Fibroblast of skin of left biceps (primary cell): ENCODE measurements at regions not wholly inside any gene's neighbourhood (a gene's known extent, or its start where the extent isn't known, plus 50 kb on each side); places are given as distances from the start of the nearest gene placed in this dataset.

Experiments
- DNase-seq, 2 experiments: peaks; one replicate each; pipeline ENCODE4 v3.0.0-alpha.2; 2013; ENCODE audit warnings: low read depth in 2 of 2

DNA sequence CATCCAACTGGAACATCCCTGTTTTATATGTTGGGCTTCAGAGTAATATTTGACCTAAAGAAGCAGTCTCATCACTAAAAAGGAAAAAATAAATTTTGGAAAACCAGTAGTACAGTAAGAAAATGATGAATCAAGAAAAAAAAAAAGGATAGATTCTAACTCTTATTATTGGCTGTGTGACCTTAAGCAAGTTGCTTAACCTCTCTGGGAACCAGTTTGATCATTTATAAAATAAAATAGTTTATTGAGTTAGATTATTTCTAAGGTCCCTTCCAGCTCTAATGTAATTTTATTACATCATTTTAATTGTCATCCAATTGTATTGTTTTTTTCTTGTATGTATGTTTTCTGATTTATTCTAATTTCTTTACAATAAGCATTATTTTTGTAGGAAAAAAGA is 127.0 kb downstream of the PRELID2 start:
- DNase-seq: no peak

DNA sequence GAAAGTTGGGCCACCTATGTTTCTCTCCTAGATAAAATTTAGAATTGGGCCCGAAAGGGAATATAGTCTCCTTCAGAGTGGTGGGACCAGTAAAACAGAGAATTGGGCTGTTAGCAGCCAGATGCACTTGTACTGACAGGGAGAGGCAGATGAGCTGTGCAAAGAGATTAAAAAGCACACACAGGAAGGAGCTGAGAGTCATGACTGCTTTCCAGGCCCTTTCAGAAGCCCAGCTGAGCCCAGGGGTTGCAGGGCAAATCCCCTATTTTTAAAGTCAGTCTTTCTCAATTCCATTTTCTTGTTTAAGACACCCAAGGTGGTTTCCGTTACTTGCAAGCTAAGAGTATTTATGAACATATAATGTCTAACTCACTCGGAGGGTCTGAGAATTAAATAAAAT is 130.4 kb downstream of the PRELID2 start:
- no peak for DNase-seq

DNA sequence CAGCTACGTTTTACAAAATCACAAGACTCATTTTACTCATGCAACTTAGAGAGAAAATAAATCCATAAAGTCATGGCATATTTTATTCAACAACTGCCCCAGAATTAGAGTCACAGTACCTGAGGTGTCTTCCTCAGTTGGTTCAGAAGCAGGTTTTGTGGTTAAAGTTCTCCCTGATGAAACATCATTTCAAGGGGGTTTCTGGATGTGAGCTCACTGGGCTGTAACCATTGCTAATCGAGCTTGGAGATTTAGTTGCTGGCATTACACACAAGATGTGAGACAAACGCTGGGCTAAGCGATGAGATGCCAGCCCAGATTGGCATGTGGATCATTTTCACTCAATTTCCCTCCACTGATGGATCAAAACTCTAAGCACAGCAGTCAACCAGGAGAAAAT is 131.3 kb downstream of the PRELID2 start:
- DNase-seq: no peak

DNA sequence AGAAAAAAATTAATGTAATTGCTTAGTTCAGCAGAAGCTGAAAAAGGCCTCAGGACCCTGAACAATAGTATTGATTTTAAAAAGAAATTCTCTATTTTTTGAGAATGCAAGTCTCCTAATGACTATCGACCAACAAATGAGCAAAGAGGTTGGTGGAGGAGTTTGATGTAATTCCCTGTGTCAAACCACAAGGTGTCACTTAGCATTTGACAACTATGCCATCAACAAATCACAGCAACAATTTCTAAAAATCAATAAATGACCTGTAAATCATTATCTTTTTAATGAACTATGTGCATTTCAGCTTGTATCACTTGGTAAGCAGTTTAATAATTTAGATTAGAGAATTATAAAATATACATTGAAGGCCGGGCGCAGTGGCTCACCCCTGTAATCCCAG is 133.7 kb downstream of the PRELID2 start:
- no peak for DNase-seq

DNA sequence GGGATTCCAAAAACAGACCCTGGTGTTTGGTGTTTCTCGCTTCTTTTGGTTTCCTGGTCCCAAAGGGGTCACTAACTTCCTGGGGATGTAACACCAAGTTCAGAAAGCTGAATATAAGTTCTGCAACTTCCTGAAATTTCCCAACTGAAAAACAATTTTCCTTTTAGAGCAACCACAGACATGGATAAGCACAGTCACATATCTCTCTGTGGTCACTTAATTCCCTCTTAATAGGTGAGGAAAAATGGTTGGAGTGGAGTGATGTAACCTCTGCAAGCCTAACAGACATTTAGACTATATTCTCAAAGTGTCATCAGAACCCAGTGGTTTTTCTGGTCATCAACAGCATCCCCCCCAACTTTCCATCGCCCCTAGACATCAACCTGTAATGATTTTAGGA is 135.3 kb downstream of the PRELID2 start:
- DNase-seq: no peak

DNA sequence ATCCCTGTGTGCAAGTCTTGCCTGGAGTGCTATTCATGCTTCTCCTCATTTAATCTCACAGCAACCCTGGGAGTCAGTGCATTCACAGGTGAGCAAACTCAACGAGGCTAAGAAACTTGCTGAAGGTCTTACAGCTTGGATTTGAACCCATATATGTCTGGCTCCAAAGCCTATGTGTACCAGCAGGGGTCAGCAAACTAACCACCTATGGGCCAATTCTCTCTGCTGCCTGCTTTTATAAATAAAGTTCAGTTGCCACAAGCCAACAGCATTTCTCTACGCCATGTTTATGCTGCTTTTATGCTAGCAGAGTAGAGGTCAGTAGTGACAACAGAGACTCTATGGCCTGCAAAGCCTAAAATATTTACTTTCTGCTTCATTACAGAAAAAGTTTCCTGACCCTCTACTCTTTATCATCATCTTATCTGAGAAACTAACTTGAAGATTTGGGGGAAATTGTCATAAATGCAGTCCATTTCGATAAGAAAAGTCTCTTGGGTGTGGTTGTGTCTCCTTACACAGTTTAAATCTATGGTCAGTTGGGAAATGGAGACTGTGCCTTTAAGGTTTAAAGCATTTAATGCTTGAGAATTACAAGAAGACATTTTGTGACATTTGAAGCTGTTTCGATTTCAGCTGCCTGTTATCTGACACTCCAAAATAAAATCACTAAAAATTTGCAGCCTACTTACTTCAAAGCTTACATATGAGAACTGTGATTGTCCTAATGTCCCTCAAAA is 137.7 kb downstream of the PRELID2 start:
- DNase-seq: peak; percentile 5 to 6

DNA sequence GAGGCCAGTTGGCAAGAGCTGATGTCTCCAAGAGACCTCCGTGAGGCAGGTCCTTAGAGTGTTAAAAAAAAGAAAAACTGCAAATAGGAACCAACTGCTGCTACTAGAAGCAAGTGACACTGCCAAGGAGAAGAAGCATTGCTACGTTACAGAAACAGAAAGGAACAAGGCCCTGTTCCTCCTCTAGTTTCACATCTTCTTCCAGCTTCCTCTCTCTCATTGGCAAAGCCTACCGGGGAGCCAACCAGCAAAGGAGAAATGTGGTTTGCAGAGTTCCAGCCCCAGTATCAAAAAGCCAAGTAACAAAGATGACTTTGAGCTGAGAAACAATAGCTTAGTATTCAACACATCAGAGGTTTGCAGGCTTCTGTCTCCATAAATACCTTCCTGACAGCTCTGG is 145.9 kb downstream of the PRELID2 start:
- no peak for DNase-seq

DNA sequence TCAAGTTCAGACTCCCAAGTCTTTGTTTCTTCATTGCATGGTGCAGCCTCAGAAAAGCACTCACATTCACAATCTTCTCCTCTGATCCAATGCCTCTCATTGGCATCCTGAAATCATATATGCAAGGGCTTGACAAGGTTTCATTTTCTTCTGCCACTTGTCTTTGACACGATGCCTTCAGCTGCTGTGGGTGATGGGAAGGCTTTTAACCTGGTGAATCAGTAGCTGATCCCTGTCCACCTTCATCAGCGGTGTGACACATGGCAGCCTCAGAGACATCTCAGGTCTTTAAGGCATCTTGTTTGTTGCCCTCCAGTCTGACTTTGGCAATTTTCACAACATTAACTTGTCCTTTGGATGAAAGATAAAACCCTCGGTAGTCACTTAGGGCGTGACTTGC is 147.2 kb downstream of the PRELID2 start:
- DNase-seq: no peak

DNA sequence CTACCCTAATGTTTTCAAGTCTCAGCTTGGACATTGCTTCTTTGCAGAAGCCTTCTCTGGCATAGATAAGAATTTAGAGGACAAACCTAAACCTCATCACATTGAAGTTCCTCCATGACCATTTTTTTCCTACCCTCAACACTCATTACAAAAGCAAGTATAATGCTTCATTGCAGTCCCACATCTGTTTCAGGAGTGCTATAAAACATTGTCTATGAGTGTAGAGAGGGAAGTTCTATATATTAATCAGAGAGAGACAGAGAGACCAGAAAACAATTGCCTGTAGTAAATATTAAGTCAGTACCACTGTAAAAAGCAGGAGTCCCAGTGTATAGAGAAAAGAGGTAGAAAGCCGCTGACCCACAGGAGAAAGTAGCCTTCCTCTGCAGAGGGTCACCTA is 149.7 kb downstream of the PRELID2 start:
- DNase-seq: no peak

DNA sequence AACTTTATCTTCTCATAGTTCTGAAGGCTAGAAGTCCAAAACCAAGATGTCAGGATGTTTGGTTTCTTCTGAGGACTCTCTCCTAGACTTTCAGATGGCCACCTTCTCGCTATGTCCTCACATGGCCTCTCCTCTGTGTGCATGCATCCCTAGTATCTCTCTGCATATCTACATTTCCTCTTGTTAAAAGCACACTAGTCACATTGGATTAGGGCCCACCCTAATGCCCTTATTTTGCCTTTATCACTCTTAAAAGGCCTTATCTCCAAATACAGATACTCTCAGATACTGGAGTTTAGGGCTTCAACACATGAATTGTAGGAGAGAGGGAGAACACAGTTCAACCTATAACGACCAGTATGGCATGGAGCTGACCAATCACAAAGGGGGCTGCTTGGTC is 151.7 kb downstream of the PRELID2 start:
- DNase-seq: no peak

DNA sequence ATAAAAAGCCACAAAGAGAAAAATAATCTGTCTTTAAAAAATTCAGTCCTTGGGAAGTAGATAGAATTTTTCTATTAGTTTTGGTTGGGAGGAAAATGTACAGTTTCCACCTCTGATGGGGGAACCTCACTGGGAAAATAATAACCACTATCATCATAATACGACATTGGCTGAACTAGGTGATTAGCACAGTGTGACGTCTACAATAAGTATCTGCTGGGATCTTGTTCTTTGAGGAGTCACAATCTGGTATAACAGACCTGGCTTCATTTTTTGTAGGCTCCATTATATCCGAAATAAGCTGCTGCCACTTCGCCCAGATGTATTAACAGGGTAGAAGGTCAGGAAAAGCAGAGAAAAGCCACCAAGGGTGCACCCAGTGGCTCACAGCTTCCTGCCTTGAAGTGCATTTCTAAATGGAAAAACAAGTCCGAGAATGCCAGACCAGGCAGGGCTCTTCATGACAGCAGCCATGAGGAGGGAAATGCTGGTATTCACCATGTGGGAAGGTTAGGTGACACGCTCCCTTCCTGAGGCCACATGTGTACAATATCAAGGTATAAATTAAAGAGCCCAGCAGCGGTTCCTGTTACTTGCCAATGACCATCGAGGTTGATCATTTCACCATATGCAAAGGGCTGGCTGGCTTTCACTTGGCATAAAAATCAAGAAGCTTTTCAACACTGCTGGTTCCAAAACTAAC is 152.8 kb downstream of the PRELID2 start:
- DNase-seq: no peak

DNA sequence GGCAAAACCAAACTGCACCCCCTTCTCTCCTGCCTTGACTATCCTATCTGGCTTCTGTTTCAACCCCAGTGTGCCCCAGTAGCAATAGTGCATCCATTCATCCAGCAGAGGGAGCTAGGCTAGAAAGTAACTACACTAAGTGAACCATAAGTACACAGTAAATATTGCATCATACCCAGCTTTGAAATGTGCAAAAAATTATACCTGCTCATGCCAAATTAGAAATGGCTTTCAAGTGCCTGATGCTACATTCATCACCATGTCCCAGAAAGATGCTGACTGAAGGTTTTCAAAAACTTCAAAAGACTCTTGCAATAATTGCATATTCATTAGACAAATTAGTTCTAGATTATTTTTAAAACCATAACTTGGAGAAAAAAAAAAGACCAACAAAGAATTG is 153.5 kb downstream of the PRELID2 start:
- DNase-seq: peak; percentile 33 to 46

DNA sequence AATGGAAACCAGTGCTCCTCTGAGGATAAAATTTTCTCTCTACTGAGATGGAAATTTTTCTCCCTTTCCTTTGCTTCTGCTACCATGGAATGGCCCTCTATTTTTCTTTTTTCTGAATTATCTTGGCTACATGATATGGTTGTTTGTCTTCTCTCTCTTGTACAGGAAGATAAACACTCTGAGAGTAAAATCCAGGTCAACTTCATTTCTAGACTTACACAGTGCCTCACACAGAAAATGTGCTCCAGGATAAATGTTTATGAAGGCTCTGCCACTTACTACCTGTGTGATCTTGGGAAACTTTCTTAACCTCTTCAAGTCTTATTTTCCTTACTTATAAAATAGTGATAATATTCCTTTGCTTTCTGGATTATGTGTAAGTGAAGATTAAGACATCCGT is 153.9 kb downstream of the PRELID2 start:
- DNase-seq: no peak

DNA sequence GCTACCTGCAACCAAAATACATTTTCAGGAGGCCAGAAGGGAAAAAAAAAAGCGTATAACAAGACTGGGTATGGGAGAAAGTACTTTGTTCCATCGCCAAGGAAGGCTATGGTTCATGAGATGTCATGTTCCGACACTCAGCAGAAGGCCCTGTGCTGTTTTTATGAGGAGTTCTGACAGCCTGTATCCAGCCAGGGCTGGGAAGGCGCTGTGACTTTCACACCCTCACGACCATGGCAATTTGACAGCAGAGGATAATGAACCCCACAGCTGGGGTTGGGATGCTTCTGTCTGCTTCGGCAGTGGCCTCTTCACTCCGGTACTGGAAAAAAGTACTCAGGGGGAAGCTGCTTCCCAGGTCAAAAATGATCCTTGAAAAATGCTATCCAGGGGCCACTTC is 154.4 kb downstream of the PRELID2 start:
- no peak for DNase-seq

DNA sequence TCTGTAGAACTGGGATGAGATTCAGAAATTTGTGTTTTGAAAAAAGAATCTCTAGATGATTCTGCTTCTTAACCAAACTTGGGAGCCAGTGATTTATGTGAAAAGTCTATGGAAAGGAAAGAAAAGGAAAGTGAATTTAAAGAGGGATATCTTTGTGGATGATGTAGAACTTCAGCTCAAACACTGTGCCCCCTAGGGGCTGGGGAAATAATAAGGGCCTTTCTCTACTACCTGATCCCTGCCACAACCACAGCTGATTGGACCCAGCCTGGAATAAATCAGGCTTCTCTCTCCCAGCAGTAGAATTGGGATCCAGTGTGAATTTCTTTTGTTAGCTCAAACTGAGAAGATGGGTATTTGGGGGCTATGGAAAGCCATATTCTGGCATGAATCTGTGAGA is 155.0 kb downstream of the PRELID2 start:
- DNase-seq: no peak

DNA sequence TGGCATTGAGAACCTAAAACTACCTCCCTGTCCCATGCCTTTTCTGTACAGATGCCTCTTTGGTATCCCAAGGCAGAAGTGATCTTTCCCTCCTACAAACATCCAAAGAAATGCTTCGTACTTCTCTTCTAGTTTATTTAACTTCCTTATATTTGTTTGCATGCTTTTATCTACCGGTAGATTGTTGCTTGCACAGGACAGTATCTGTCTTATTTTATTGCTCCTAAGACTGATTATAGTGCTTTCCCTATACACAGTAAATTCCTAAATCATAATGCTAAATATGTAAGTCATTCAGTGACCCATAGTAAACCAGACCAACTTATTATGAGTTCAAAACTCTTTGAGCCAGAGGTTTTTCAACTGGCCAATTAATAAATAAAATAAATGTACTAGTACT is 156.9 kb downstream of the PRELID2 start:
- no peak for DNase-seq

DNA sequence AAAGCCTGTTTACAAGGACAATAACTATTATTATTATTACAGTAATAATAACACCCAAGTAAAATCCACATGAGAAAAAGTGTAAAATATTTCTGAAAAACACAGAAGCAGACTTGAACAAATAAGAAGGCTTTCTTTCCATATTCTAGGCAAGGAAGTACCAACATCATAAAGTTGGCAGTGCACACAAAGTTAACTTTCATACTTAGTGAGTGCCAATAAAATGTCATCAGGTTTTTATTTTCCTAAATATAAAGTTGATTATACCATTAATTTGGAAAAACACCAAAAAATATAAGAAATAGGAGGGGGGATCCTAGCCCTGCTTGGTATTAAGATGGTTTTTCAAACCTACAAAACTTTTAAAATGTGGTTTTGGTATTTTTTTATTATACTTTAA is 161.4 kb downstream of the PRELID2 start:
- DNase-seq: no peak

DNA sequence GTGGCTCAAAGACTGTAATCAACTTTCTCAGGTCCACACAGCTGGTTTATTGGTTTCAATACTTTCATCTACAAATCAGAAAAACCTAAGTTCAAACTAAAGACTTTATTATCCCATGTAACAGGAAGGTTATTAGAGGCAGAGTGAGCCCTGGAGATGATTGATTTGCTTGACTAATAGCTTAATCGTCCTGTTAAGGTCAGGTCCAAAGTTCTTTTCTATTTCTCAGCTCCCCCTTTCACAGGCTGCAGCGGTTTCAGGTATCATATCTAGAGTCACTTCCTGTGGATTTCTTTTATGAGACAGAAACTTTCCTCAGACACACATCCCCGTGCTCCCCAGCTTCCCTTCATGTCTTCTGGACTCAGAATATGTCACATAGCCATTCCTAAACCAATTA is 166.4 kb downstream of the PRELID2 start:
- DNase-seq: no peak

DNA sequence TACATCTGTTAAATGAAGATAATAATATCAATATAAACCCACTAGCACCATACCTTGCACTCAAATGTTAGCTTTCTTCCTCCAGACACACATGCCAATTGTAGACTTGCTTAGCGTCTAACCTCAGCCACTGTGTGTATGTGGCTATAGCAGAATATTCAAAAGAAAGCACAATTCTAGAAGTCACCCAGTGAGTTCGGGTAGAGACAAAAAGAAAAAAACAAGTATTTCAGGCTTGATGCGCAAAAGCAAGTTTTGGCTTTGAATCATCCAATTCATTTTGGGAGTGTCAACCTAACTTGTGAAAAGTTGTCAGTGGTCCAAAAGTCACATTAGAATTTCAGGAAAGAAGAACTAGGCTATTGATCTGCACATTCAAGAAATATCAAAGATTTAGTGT is 167.4 kb downstream of the PRELID2 start:
- DNase-seq: no peak

DNA sequence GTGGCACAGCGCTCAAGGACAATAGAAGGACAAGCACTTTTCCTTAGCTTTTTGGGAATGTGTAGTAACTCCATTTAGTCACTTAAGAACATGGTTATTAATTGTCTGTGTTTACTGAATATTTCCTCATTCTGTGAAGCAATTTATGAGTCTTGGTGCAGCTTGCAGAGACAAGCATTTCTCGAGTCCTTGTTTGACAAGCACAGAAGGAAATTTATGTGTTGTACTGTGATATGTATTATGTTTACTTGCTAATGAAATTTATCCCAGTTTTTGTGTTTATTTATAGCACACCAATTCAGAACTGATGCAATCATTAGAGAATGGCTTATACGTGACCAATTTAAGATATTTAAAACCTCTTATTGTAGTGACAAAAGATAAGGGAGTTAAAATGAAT is 168.6 kb downstream of the PRELID2 start:
- no peak for DNase-seq

DNA sequence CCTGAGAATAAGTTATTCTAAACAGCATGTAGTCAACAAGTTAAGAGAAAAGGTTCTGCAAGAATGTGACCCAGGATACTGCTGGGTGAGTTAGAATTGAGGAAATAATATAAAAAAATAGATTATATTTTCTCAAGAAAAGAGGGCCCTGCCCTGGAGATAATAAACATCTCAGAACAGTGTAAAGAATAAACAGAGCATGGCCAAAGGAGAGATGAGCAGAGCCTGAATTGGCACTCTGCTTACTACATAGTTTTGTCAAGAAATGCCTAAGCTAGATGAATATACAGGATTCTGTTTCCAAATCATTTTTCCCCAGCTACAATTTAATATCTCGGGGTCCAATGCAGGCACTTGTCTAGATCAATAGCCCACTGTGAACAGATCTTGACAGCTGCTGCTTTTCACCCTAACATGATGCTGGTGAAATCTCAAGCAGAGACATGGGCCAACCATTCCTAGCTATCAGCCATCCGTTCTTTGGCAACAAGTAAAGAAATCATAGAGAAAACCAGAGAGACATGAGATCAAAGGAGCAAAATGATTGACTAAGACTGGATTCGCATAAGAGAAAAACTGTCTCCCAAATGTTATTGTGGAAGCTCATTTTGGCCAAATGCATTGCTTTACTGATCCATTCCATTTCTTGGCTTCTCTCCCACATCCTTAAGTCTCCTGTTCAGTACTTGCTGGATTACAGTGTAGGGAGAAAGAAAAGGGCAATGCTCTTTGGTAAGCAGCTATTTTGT is 173.2 kb downstream of the PRELID2 start:
- DNase-seq: peak; percentile 19 to 28

DNA sequence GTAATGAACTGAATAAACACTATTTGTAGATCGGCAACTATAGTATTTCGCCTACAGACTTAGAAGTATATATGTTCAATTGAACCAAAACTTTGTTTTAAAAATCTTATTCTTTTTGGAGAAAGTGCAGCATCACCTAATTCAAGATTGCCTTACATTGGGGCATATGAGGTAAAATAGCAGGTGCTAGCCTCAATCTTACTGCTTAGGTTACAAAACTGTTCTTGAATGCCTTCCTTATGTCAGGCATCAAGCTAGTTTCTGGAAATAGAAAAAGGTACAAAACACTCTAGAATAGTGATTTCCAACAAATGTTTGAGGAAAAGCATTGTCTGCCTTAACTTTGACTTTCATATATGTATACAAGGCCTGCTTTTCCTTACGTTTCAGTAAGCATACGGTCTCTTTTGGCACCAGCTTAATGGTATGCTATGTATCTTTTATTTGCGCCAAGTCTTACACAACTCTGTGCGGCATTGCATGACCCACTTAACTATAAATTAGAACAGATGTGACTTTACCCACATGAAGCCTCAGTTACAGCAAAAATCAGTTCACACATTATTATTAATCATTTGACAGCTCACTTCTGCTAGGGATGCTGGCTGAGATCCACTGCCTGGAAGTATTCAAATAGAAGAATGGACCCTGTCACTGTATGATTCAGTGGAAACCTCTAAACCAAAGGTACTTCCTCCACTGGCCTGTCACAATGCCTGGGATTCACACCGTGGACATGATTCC is 174.1 kb downstream of the PRELID2 start:
- DNase-seq: peak; percentile 88 to 91
